ENCODE measurements at regions not wholly inside any gene's neighbourhood (a gene's known extent, or its start where the extent isn't known, plus 50 kb on each side); places are given as distances from the start of the nearest gene placed in this dataset.

GRCh38 chr3:83048556-83048955 is 1287.1 kb upstream of the GBE1 start:
- TF ChIP-seq CTCF (IDR thresholded peaks at IDR 0.05) = no peak
- ATAC-seq (no peak), DNase-seq (no peak)
- no peak overlapping the region for H3K4me3 ChIP-seq
- intact Hi-C loops (cut with DNase I) = no loop called here
- no peaks in the 10 kb centered on the region for H3K36me3 ChIP-seq
- no peak overlapping the region for H3K27ac ChIP-seq
- no peaks in the 10 kb centered on the region for H3K27me3 ChIP-seq
- no peaks in the 10 kb centered on the region for H3K9me3 ChIP-seq
- no peaks in the 10 kb centered on the region for H3K4me1 ChIP-seq

DNA sequence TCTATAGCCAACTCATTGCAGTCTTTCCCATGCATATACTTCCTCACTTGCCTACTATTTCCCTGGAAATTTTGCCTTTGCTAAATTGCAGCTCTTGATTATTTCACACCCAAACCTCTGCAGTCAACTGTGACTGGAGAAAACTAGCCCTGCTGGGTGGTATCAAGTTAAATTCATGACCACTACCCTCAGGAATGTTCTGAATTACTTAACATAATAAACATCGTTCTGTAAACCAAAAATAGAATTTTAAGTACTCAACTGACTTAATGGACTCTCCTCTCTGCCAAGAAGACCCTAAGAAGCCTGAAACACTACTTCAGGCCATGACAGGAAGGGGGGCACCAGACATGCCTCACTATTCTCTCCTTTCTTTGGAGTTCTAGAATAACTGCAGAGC is 1278.0 kb upstream of the GBE1 start:
- H3K27ac ChIP-seq = no peak overlapping the region
- no peak for TF ChIP-seq CTCF (IDR thresholded peaks at IDR 0.05)
- H3K9me3 ChIP-seq = peaks cover 0 to 5% of the 10 kb centered on the region in 2 donors
- no peaks in the 10 kb centered on the region for H3K36me3 ChIP-seq
- no peaks in the 10 kb centered on the region for H3K4me1 ChIP-seq
- no peak for DNase-seq
- no peak for ATAC-seq
- H3K4me3 ChIP-seq = no peak overlapping the region
- no peaks in the 10 kb centered on the region for H3K27me3 ChIP-seq
- intact Hi-C loops (cut with DNase I) = no loop called here

DNA sequence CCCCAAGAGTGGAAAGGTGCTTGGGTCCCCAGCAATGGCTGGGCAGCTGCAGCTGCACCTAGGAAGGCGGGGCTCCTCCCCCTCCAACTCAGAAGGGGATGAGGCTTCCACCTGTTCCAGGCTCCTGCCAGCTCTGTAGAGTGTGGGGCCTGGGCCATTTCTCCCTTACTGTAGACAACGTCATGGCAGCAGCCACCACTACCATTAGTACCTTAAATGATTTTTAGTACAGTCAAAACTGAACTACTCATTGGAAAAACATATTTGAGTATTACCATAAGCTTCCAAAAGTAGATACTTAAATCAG is 1274.2 kb upstream of the GBE1 start:
- H3K27me3 ChIP-seq = no peaks in the 10 kb centered on the region
- no peak for TF ChIP-seq CTCF (IDR thresholded peaks at IDR 0.05)
- H3K4me1 ChIP-seq = no peaks in the 10 kb centered on the region
- no peak overlapping the region for H3K27ac ChIP-seq
- ATAC-seq = no peak
- no peak overlapping the region for H3K4me3 ChIP-seq
- peak in 1 of 4 donors; percentile 39 for DNase-seq
- H3K36me3 ChIP-seq = no peaks in the 10 kb centered on the region
- peaks cover 0 to 6% of the 10 kb centered on the region in 2 donors for H3K9me3 ChIP-seq
- intact Hi-C loops (cut with DNase I) = no loop called here

DNA sequence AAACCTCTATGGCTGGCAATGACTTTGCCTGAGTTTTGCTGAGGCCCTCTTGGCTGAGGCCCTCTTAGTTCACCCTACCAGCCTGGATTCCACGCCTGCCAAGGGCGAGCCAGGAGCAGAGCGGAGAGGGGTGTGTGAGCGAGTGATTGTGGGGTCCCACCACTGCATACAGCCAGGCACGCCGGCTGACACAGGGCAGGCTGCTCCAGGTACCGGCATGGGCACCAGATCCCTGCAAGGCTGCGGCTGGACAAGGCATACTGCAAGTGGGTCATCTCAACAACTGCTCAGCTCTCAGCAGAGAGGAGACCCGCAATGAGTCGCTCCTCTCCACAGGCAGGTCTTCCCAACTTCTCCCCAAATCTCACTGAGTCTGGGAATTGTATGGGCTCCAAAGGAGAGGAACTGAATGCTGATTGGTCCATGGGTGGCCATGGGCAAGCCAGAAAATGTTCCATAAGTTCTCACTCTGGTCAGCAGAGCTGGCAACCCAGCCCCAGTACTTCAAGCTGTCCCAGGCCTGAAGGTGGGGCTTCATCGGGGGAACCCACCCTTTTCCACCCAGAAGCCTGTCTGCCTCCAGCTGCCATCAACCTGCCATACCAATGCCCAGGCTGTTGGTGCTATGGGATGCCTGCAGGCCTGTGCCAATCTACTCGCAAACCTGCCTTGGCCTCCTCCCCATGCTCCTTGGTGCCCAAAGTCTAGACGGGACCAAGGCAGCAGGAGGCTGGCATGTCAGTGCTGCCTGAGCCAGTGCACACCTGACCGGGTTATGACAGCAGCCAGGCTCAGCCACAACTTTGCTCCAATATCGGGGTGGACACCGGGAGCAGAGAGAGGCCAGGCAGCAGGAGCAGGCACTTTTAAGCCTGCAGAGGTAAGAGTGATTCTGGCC is 1273.6 kb upstream of the GBE1 start:
- Histone ChIP-seq H3K27me3 (no peaks in the 10 kb centered on the region), H3K36me3 (no peaks in the 10 kb centered on the region), H3K9me3 (peaks cover 0 to 7% of the 10 kb centered on the region in 2 donors), H3K4me1 (no peaks in the 10 kb centered on the region), H3K4me3 (no peak overlapping the region), H3K27ac (no peak overlapping the region)
- DNase-seq = peak in 2 of 4 donors; percentile 24 to 59
- TF ChIP-seq CTCF (IDR thresholded peaks at IDR 0.05) = no peak
- no peak for ATAC-seq
- intact Hi-C loops (cut with DNase I) = no loop called here

DNA sequence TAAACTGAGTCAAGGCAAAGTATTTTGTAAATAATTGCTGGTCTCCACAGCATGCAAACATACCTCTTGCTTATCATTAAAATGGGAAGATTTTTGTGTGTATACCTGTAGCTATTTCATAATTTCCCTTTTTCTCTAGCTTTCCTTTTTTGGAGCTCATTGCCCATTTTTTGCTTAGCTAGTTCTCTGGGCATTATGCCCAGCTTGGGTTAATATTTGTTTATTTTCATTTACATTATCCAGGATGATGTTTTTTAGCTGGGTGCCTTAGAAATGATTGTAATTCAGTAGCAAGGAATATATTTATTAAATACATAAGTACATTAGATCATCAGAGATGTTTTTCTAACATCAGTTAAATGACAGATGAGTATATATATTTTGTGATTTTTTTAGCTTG is 1271.7 kb upstream of the GBE1 start:
- TF ChIP-seq CTCF (IDR thresholded peaks at IDR 0.05) = no peak
- Histone ChIP-seq H3K4me3 (no peak overlapping the region), H3K36me3 (no peaks in the 10 kb centered on the region), H3K27ac (no peak overlapping the region), H3K4me1 (no peaks in the 10 kb centered on the region), H3K27me3 (no peaks in the 10 kb centered on the region), H3K9me3 (peaks cover 0 to 10% of the 10 kb centered on the region in 2 donors)
- no peak for DNase-seq
- intact Hi-C loops (cut with DNase I) = no loop called here
- no peak for ATAC-seq

Measured in left lung (tissue), 4 donors.